ENCODE measurements at regions not wholly inside any gene's neighbourhood (a gene's known extent, or its start where the extent isn't known, plus 50 kb on each side); places are given as distances from the start of the nearest gene placed in this dataset.
A peak's percentile ranks its signal among the peaks of the same experiment; 100 is the strongest.

DNA sequence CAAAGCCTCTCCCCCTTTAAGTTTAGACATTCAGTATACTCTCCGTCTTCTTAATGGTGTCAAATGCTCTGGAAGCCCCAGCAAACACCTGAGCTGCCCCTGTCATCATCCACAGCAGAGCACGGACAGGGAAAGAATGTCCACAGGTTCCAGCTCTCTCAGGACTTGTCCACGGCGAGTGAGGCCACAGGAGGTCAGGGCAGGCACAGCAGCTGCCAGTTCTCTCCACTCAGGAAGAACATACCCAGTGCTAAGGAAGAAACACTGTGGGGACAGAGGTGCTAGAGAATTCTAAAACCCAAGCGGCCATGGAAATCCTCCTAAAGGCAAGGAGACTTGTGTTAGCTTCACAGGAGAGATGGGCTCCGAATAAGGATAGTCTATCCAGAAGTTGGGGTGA, 132.0 kb upstream of the SERP2 start:
- Histone ChIP-seq H3K27me3 (no peaks in the 10 kb centered on the region), H3K9me3 (no peaks in the 10 kb centered on the region), H3K27ac (peak overlapping the region in 1 of 4 donors; percentile 66), H3K36me3 (no peaks in the 10 kb centered on the region), H3K4me3 (no peak overlapping the region), H3K4me1 (peaks cover 19 to 31% of the 10 kb centered on the region in 2 donors)
- DNase-seq = no peak
- in situ Hi-C loops (cut with MboI; ENCODE audit: low sequenced_read_pairs in 4 of 4) (no loop called here), intact Hi-C loops (cut with DNase I; ENCODE audit: low total_unique reads) (no loop called here)
- TF ChIP-seq, protein P1, sequence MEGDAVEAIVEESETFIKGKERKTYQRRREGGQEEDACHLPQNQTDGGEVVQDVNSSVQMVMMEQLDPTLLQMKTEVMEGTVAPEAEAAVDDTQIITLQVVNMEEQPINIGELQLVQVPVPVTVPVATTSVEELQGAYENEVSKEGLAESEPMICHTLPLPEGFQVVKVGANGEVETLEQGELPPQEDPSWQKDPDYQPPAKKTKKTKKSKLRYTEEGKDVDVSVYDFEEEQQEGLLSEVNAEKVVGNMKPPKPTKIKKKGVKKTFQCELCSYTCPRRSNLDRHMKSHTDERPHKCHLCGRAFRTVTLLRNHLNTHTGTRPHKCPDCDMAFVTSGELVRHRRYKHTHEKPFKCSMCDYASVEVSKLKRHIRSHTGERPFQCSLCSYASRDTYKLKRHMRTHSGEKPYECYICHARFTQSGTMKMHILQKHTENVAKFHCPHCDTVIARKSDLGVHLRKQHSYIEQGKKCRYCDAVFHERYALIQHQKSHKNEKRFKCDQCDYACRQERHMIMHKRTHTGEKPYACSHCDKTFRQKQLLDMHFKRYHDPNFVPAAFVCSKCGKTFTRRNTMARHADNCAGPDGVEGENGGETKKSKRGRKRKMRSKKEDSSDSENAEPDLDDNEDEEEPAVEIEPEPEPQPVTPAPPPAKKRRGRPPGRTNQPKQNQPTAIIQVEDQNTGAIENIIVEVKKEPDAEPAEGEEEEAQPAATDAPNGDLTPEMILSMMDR (IDR thresholded peaks at IDR 0.05 in 4 of 5, conservative IDR thresholded peaks at IDR 0.05 in 1 of 5) = no peak
- TF ChIP-seq POLR2A (IDR thresholded peaks at IDR 0.05) = no peak
- ATAC-seq = no peak

DNA sequence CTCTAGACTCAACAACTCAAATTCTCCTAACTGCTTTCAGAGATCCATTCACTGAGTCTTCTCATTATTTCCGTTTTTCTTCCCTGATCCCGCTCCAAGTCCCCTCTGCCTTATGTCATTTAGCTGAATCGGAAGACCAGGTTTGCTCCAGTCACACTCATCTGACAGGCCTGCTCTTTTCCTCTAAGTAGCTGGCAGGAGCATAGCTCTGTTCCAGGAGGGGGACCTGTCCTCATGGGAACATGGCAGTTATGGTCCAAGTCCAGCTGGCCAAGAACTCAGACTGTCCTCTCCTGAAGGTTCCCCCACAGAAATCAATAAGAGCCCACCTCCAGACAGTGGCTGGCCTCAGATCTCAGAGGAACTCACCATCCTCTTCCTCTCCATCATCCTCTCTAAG, 130.9 kb upstream of the SERP2 start:
- no peaks in the 10 kb centered on the region for H3K9me3 ChIP-seq
- peak overlapping the region; percentile 47 to 66 (median 58) for H3K27ac ChIP-seq
- H3K36me3 ChIP-seq = no peaks in the 10 kb centered on the region
- no peak overlapping the region for H3K4me3 ChIP-seq
- intact Hi-C loops (cut with DNase I; ENCODE audit: low total_unique reads) = no loop called here
- peaks cover 9 to 21% of the 10 kb centered on the region in 2 donors for H3K4me1 ChIP-seq
- no peak for ATAC-seq
- in situ Hi-C loops (cut with MboI; ENCODE audit: low sequenced_read_pairs in 4 of 4) = no loop called here
- TF ChIP-seq, protein P1 (IDR thresholded peaks at IDR 0.05 in 4 of 5, conservative IDR thresholded peaks at IDR 0.05 in 1 of 5) = no peak
- no peak for TF ChIP-seq POLR2A (IDR thresholded peaks at IDR 0.05)
- DNase-seq = no peak
- no peaks in the 10 kb centered on the region for H3K27me3 ChIP-seq

DNA sequence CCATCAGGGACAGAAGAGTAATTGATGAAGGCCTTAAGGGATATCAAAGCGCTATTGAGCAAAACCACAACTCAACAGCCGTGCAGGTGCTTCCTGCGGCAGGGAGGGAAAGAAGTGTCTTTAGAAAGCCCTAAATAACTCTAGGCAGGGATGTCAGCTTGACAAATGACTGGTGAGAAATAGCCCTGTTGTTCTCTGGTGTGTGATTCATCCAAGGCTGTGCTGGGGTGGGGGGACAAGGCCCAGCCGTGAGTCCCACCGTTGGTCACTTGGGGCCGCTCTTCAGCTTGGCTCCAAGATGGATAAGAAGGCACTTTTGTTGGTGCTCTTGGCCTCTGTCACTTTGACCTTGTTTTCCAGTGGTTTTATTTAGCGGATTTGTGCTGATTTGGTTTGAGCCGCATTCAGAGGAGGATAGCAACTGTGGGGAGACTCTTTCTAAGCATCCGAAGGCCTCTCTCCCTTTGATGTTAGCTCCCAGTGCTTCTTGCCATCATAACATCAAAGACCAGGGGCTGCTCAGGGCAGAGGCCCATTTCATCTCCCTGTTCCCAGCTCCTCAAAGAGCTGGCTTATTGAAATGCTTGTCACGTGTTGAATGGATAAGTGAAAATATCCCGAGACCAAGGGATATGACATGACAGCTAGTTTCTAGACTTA, 130.3 kb upstream of the SERP2 start:
- ATAC-seq = peak in 1 of 2 donors; percentile 71
- Histone ChIP-seq H3K9me3 (no peaks in the 10 kb centered on the region), H3K27me3 (no peaks in the 10 kb centered on the region), H3K4me3 (no peak overlapping the region), H3K4me1 (peaks cover 3 to 16% of the 10 kb centered on the region in 2 donors), H3K27ac (peak overlapping the region; percentile 47 to 66 (median 58)), H3K36me3 (no peaks in the 10 kb centered on the region)
- intact Hi-C loops (cut with DNase I; ENCODE audit: low total_unique reads) (no loop called here), in situ Hi-C loops (cut with MboI; ENCODE audit: low sequenced_read_pairs in 4 of 4) (no loop called here)
- DNase-seq = no peak
- TF ChIP-seq, protein P1 (IDR thresholded peaks at IDR 0.05 in 4 of 5, conservative IDR thresholded peaks at IDR 0.05 in 1 of 5) = peak in 4 of 5 experiments; percentile 18 to 49 (median 38)
- TF ChIP-seq POLR2A (IDR thresholded peaks at IDR 0.05) = peak in 1 of 2 donors; percentile 9

- peak overlapping the region in 1 of 4 donors; percentile 66 for H3K27ac ChIP-seq
- in situ Hi-C loops (cut with MboI; ENCODE audit: low sequenced_read_pairs in 4 of 4) = no loop called here
- intact Hi-C loops (cut with DNase I; ENCODE audit: low total_unique reads) = no loop called here
Measured at GRCh38 chr13:44244288-44244687, 129.3 kb upstream of the SERP2 start.

More at GRCh38 chr13:44244288-44244687, 129.3 kb upstream of the SERP2 start:
- H3K9me3 ChIP-seq = no peaks in the 10 kb centered on the region
- H3K36me3 ChIP-seq = no peaks in the 10 kb centered on the region
- no peak for DNase-seq
- ATAC-seq = no peak
- H3K27me3 ChIP-seq = no peaks in the 10 kb centered on the region
- H3K4me1 ChIP-seq = peaks cover 6 to 10% of the 10 kb centered on the region in 2 donors
- no peak overlapping the region for H3K4me3 ChIP-seq
- TF ChIP-seq, protein P1 (IDR thresholded peaks at IDR 0.05 in 4 of 5, conservative IDR thresholded peaks at IDR 0.05 in 1 of 5) = no peak
- TF ChIP-seq POLR2A (IDR thresholded peaks at IDR 0.05) = no peak
